PC-9 (cell line): ENCODE measurements at regions not wholly inside any gene's neighbourhood (a gene's known extent, or its start where the extent isn't known, plus 50 kb on each side); places are given as distances from the start of the nearest gene placed in this dataset.

Experiments used
- BruUV-seq: library from RNA; stranded (reverse); fragments of 400-500 nt; replicated peaks from 2 replicates; lab custom pipeline; 2021; lab: Mats Ljungman, UMichigan
- CTCF ChIA-PET: fragments of 300-600 bp; sonication (Branson Sonifier 250); formaldehyde crosslinking; loops from one replicate; lab custom pipeline; 2022; ENCODE audit warnings: antibody characterized with exemption; lab: Charles Lee
- POLR2A ChIA-PET: fragments of 300-600 bp; sonication (Branson Sonifier 250); formaldehyde crosslinking; loops from one replicate; lab custom pipeline; 2022; ENCODE audit warnings: antibody characterized with exemption; ENCODE audit not compliant: unreplicated experiment; lab: Charles Lee
- DNase-seq, 2 experiments: peaks; one replicate each; pipeline versions ENCODE4 v3.0.0 to v3.0.0-alpha.2; 2015 to 2022; ENCODE audit warnings: mixed read lengths in 1 of 2
- H2AFZ ChIP-seq: fragments of 200-600 bp; sonication (generic); 2 replicates; pipeline ENCODE4 v1.8.1; 2017; ENCODE audit warnings: antibody characterized with exemption
- H3F3A ChIP-seq: fragments of 200-600 bp; sonication (generic); 2 replicates; pipeline ENCODE4 v1.8.1; 2017; ENCODE audit warnings: antibody characterized with exemption, mild to moderate bottlenecking, low read depth; ENCODE audit not compliant: insufficient read depth
- H3K27ac ChIP-seq: fragments of 200-600 bp; sonication (generic); 2 replicates; pipeline ENCODE4 v1.6.1; 2016; ENCODE audit warnings: mixed run types
- H3K27me3 ChIP-seq: fragments of 200-600 bp; sonication (generic); 2 replicates; pipeline ENCODE4 v1.6.1; 2016; ENCODE audit warnings: low read depth, mixed run types; ENCODE audit not compliant: insufficient read depth
- H3K36me3 ChIP-seq: fragments of 200-600 bp; sonication (generic); 2 replicates; pipeline ENCODE4 v1.6.1; 2016; ENCODE audit warnings: low read depth, mixed run types
- H3K4me1 ChIP-seq: fragments of 200-600 bp; sonication (generic); replicated peaks from 2 replicates; pipeline ENCODE4 v1.6.1; 2016; ENCODE audit warnings: mixed run types; ENCODE audit not compliant: insufficient read depth
- H3K4me2 ChIP-seq: fragments of 200-600 bp; sonication (generic); 2 replicates; pipeline ENCODE4 v1.6.1; 2017; ENCODE audit warnings: mixed run types
- H3K4me3 ChIP-seq: fragments of 200-600 bp; sonication (generic); 2 replicates; pipeline ENCODE4 v1.6.1; 2016; ENCODE audit warnings: mixed run types
- H3K79me2 ChIP-seq: fragments of 200-600 bp; sonication (generic); 2 replicates; pipeline ENCODE4 v1.6.1; 2017; ENCODE audit warnings: low read depth, mixed run types
- H3K9me2 ChIP-seq: fragments of 200-600 bp; sonication (generic); 2 replicates; pipeline ENCODE4 v1.8.1; 2017; ENCODE audit warnings: mild to moderate bottlenecking; ENCODE audit not compliant: insufficient read depth
- H3K9me3 ChIP-seq: fragments of 200-600 bp; sonication (generic); 2 replicates; pipeline ENCODE4 v1.8.1; 2016; ENCODE audit warnings: low read depth; ENCODE audit not compliant: insufficient read depth
- H4K20me1 ChIP-seq: fragments of 200-600 bp; sonication (generic); 2 replicates; pipeline ENCODE4 v1.8.1; 2017; ENCODE audit not compliant: insufficient read depth
- EZH2 ChIP-seq: fragments of 200-600 bp; sonication (generic); IDR thresholded peaks from 2 replicates; pipeline ENCODE4 v1.8.0; 2017; ENCODE audit warnings: antibody characterized with exemption, low read depth
- intact Hi-C: fragments of 100-400 bp; cut with micrococcal nuclease; formaldehyde crosslinking; loops from one replicate; pipeline ENCODE4 v1.10.0; 2022; ENCODE audit not compliant: unreplicated experiment
- TF ChIP-seq, protein P1 (sequence below): fragments of 200-600 bp; sonication (generic); conservative IDR thresholded peaks from 2 replicates; pipeline ENCODE4 v1.6.1; 2017; ENCODE audit warnings: mixed run types, antibody characterized with exemption, mild to moderate bottlenecking, moderate library complexity

DNA sequence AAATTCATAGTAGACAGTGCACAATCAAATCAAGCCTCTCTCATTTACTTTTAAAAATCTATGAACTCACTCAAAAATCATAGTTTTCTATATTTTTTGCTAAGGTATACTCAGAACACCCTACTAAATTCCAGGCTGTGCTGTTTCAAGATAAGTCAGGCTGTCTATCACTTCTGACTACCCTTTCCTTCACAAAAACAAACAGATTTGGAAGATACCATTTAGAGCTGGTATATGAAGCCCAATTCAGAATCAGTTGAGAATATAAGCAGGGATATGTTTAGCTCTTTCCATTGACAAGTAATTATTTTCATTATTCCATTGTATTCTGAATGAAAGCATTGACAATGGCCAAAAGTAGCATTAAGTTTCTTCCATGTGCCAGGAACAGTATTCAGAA is 53.1 kb downstream of the CXCL1 start:
- H3K79me2 ChIP-seq = no peaks in the 10 kb centered on the region
- H3K4me2 ChIP-seq = no peak overlapping the region
- no peak overlapping the region for H3K4me3 ChIP-seq
- H3K9me3 ChIP-seq = no peaks in the 10 kb centered on the region
- H4K20me1 ChIP-seq = no peaks in the 10 kb centered on the region
- H3K9me2 ChIP-seq = no peaks in the 10 kb centered on the region
- H2AFZ ChIP-seq = no peak overlapping the region
- intact Hi-C loops = loop anchor here (2.0 to 10.0 kb wide), 6 partner anchors 115 to 582 kb away; partner anchors contain the start of gene CXCL3
- peaks cover 7% of the 10 kb centered on the region; the same call in 1 of the 2 replicates for H3K4me1 ChIP-seq
- H3K36me3 ChIP-seq = no peaks in the 10 kb centered on the region
- H3K27ac ChIP-seq = no peak overlapping the region
- ChIA-PET POLR2A (interaction anchor here (0.7 kb wide), 1 partner anchor 251 kb away, joined by 3 read pairs; no protein-coding TSS in a partner anchor), CTCF (no interaction called here)
- no peaks in the 10 kb centered on the region for H3K27me3 ChIP-seq
- TF ChIP-seq, protein P1, sequence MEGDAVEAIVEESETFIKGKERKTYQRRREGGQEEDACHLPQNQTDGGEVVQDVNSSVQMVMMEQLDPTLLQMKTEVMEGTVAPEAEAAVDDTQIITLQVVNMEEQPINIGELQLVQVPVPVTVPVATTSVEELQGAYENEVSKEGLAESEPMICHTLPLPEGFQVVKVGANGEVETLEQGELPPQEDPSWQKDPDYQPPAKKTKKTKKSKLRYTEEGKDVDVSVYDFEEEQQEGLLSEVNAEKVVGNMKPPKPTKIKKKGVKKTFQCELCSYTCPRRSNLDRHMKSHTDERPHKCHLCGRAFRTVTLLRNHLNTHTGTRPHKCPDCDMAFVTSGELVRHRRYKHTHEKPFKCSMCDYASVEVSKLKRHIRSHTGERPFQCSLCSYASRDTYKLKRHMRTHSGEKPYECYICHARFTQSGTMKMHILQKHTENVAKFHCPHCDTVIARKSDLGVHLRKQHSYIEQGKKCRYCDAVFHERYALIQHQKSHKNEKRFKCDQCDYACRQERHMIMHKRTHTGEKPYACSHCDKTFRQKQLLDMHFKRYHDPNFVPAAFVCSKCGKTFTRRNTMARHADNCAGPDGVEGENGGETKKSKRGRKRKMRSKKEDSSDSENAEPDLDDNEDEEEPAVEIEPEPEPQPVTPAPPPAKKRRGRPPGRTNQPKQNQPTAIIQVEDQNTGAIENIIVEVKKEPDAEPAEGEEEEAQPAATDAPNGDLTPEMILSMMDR = no peak
- no peak for TF ChIP-seq EZH2
- no peak for DNase-seq
- BruUV-seq = no TSS peak
- H3F3A ChIP-seq = no peaks in the 10 kb centered on the region
